LNCaP clone FGC (cell line): ENCODE measurements at regions not wholly inside any gene's neighbourhood (a gene's known extent, or its start where the extent isn't known, plus 50 kb on each side); places are given as distances from the start of the nearest gene placed in this dataset.

Source experiments
- DNase-seq: peaks from one replicate; pipeline ENCODE4 v3.0.0-alpha.2; 2011; ENCODE audit warnings: low read depth
- H3K4me3 ChIP-seq: 2 replicates; pipeline ENCODE4 v1.5.1; 2011; ENCODE audit warnings: mild to moderate bottlenecking, low read depth, low read length, control low read depth
- TF ChIP-seq, protein P1 (sequence below): IDR thresholded peaks from 2 replicates; pipeline ENCODE4 v1.5.1; 2012; ENCODE audit warnings: mild to moderate bottlenecking; ENCODE audit not compliant: control insufficient read depth, insufficient read depth; ENCODE audit errors: extremely low read depth

DNA sequence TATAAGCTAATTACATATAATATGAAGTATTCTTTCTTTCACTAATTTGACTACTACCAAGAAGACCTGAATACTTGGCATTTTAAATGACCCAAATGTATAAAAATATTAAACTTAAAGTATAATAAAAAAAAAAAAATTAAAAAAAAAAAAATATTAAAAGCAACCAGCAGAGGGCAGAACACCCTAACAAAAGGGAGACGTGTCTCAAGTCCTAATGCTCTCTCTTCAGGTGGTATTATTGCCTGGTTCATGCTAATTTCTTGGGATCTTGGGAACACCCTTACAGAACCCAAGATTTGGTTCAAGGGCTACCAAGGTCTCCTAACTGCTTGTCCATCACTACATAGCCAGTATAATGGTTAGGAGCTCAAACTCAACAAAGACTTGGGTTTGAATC, 754.8 kb downstream of the RAB28 start:
- H3K4me3 ChIP-seq = no peak overlapping the region
- DNase-seq = no peak
- TF ChIP-seq, protein P1, sequence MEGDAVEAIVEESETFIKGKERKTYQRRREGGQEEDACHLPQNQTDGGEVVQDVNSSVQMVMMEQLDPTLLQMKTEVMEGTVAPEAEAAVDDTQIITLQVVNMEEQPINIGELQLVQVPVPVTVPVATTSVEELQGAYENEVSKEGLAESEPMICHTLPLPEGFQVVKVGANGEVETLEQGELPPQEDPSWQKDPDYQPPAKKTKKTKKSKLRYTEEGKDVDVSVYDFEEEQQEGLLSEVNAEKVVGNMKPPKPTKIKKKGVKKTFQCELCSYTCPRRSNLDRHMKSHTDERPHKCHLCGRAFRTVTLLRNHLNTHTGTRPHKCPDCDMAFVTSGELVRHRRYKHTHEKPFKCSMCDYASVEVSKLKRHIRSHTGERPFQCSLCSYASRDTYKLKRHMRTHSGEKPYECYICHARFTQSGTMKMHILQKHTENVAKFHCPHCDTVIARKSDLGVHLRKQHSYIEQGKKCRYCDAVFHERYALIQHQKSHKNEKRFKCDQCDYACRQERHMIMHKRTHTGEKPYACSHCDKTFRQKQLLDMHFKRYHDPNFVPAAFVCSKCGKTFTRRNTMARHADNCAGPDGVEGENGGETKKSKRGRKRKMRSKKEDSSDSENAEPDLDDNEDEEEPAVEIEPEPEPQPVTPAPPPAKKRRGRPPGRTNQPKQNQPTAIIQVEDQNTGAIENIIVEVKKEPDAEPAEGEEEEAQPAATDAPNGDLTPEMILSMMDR = peak; percentile 38

DNA sequence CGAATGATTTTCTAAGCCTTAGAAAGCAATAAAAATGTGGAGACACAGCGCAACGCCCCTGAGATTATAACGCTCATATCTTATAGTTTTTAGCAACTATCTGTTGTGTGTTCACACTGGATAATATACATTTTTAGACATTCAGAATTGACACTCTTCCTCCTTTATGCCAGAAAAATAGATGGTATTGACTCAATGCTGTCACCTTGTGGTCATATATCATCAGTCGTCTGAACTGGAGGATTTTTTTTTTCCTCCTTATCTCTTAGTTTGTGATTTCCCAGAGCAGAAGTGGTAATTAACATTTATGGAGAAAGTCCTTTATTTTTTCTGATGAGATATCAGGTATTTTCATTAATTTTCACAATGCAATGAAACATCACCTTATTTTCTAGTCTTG, 759.6 kb downstream of the RAB28 start:
- no peak for DNase-seq
- H3K4me3 ChIP-seq = no peak overlapping the region
- TF ChIP-seq, protein P1 = peak; percentile 74

GRCh38 chr4:12723849-12724447, 760.2 kb downstream of the RAB28 start:
- TF ChIP-seq, protein P1 = peak; percentile 17; the same call in 1 of the 2 replicates
- no peak for DNase-seq
- H3K4me3 ChIP-seq = no peak overlapping the region

GRCh38 chr4:12716896-12717295, 767.2 kb downstream of the RAB28 start:
- no peak for DNase-seq
- TF ChIP-seq, protein P1 = no peak
- no peak overlapping the region for H3K4me3 ChIP-seq

DNA sequence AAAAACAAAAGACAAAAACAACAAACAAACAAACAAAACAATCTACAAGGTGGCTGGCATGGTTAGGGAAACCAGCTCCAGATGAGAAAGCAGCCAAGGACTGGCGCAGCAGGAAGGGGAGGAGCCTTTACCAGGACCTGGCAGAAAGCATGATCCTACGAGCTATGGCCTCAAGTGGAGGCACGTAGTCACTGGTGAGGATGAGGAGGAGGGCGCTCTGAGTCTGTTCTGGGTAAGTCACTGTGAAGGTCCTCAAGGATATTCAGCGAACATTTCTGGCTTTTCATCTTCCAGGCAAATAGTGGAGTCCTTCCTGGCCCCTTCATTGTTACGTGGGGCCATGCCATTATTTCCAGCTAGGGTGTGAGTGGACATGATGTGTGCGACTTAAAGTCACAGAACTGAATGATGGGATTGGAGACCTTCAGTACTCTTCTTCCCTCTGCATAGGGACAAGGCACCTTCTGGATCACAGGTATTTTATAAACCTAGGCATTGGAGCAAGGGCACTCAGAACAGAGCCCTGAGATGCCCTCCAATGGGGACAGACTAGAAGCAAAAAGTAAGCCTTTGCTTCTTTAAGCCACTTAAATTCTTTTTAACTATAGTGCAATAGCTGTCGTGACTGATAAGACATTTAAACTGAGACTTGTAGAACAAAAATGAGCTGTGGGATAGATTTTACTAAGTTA, 771.3 kb downstream of the RAB28 start:
- TF ChIP-seq, protein P1 = no peak
- no peak for DNase-seq
- H3K4me3 ChIP-seq = no peak overlapping the region

- DNase-seq = no peak
- TF ChIP-seq, protein P1 = no peak
- H3K4me3 ChIP-seq = no peak overlapping the region
Measured at GRCh38 chr4:12707381-12708175, 776.6 kb downstream of the RAB28 start.
